ENCODE measurements at regions not wholly inside any gene's neighbourhood (a gene's known extent, or its start where the extent isn't known, plus 50 kb on each side); places are given as distances from the start of the nearest gene placed in this dataset.

DNA sequence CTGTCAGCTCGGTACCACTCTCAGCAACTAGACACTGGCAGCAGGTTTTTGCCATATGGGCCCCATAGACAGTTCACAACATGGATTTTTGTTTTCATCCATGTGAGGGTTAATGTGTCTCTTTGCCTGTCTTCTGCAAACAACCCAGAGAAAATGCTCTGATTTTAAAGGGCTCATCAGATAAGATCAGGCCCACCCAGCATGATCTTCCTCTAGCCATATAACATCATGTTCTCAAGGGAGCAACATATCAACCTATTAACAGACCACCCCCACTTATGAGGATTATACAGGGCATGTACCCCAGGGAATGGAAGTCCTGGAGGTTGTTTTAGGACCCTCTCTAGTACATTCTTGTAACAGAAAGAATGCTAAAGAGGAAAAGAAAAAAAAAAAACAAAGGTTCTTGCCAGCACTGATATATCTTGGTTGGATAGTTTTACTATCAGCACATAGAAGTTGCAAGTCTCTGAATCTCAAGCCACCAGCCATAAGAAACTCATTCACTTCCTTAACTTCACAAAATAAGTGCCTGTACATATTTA, 1015.1 kb downstream of the TLE4 start:
- TF ChIP-seq, protein P1, sequence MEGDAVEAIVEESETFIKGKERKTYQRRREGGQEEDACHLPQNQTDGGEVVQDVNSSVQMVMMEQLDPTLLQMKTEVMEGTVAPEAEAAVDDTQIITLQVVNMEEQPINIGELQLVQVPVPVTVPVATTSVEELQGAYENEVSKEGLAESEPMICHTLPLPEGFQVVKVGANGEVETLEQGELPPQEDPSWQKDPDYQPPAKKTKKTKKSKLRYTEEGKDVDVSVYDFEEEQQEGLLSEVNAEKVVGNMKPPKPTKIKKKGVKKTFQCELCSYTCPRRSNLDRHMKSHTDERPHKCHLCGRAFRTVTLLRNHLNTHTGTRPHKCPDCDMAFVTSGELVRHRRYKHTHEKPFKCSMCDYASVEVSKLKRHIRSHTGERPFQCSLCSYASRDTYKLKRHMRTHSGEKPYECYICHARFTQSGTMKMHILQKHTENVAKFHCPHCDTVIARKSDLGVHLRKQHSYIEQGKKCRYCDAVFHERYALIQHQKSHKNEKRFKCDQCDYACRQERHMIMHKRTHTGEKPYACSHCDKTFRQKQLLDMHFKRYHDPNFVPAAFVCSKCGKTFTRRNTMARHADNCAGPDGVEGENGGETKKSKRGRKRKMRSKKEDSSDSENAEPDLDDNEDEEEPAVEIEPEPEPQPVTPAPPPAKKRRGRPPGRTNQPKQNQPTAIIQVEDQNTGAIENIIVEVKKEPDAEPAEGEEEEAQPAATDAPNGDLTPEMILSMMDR (conservative IDR thresholded peaks at IDR 0.05) = no peak
- no peak for TF ChIP-seq EZH2 (IDR thresholded peaks at IDR 0.05; ENCODE audit: low read depth)
